ENCODE measurements at regions not wholly inside any gene's neighbourhood (a gene's known extent, or its start where the extent isn't known, plus 50 kb on each side); places are given as distances from the start of the nearest gene placed in this dataset.

DNA sequence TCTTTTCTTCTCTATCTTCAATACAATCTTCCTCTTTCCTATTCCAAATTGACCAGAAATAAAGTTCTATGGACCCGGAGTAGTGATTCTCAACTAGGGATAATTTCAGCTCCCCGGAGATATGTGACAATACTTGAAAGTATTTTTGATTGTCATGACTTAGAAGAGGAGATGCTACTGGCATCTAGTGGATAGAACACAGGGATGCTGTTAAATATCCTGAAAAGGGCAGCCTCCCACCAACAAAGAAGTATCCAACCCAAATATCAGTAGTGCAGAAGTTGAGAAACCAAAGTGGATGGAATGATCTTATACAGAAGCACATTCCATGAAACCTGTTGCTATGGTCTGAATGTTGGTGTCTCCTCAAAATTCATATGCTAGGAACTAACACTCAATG, 65.7 kb upstream of the NDST3 start:
- Histone ChIP-seq H3K9ac (replicated peaks; ENCODE audit: extremely low read depth, insufficient read depth, low read length) (no peak overlapping the region), H3K4me2 (ENCODE audit: insufficient read depth, low read length) (no peak overlapping the region), H2AFZ (ENCODE audit: low read depth, low read length) (no peak overlapping the region), H3K36me3 (ENCODE audit: control insufficient read depth in 2 of 2, extremely low read depth in 1 of 2, insufficient read depth in 2 of 2, low read length in 2 of 2) (no peaks in the 10 kb centered on the region), H3K9me1 (replicated peaks; ENCODE audit: control insufficient read depth, extremely low read depth, insufficient read depth, low read length) (no peaks in the 10 kb centered on the region), H4K20me1 (replicated peaks; ENCODE audit: control insufficient read depth, extremely low read depth, insufficient read depth, low read length) (no peaks in the 10 kb centered on the region), H3K9me3 (replicated peaks; ENCODE audit: control insufficient read depth, insufficient read depth, low read length) (no peaks in the 10 kb centered on the region), H3K79me2 (ENCODE audit: control insufficient read depth, insufficient read depth, low read length) (no peaks in the 10 kb centered on the region), H3K4me3 (replicated peaks in 1 of 3; ENCODE audit: insufficient read depth in 1 of 3, low read depth in 1 of 3, low read length in 3 of 3) (no peak overlapping the region), H3K27me3 (ENCODE audit: control insufficient read depth in 2 of 2, insufficient read depth in 2 of 2, low read length in 2 of 2) (no peaks in the 10 kb centered on the region), H3K27ac (ENCODE audit: insufficient read depth, low read depth, low read length) (no peak overlapping the region), H3K4me1 (ENCODE audit: control insufficient read depth, extremely low read depth, insufficient read depth, low read length) (no peaks in the 10 kb centered on the region)
- dilution Hi-C loops (cut with MboI; ENCODE audit: extremely low pct_ligation_motif_present, low sequenced_read_pairs): no loop called here
- no peak for TF ChIP-seq MYC (IDR thresholded peaks at IDR 0.05; ENCODE audit: low read depth, low read length)
- no peak for TF ChIP-seq FOS (IDR thresholded peaks at IDR 0.05; ENCODE audit: borderline replicate concordance, insufficient read depth, low read length)
- no peak for TF ChIP-seq JUN (IDR thresholded peaks at IDR 0.05; ENCODE audit: borderline replicate concordance, insufficient read depth, insufficient read length, low read depth)
- TF ChIP-seq, protein P1, sequence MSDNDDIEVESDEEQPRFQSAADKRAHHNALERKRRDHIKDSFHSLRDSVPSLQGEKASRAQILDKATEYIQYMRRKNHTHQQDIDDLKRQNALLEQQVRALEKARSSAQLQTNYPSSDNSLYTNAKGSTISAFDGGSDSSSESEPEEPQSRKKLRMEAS (IDR thresholded peaks at IDR 0.05; ENCODE audit: insufficient read depth, insufficient read length): no peak
- no peak for TF ChIP-seq POLR2A (IDR thresholded peaks at IDR 0.05; ENCODE audit: low read depth, low read length)
- TF ChIP-seq, protein P2, sequence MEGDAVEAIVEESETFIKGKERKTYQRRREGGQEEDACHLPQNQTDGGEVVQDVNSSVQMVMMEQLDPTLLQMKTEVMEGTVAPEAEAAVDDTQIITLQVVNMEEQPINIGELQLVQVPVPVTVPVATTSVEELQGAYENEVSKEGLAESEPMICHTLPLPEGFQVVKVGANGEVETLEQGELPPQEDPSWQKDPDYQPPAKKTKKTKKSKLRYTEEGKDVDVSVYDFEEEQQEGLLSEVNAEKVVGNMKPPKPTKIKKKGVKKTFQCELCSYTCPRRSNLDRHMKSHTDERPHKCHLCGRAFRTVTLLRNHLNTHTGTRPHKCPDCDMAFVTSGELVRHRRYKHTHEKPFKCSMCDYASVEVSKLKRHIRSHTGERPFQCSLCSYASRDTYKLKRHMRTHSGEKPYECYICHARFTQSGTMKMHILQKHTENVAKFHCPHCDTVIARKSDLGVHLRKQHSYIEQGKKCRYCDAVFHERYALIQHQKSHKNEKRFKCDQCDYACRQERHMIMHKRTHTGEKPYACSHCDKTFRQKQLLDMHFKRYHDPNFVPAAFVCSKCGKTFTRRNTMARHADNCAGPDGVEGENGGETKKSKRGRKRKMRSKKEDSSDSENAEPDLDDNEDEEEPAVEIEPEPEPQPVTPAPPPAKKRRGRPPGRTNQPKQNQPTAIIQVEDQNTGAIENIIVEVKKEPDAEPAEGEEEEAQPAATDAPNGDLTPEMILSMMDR (IDR thresholded peaks at IDR 0.05; ENCODE audit: extremely low read depth in 1 of 2, insufficient read depth in 1 of 2, low read depth in 1 of 2, low read length in 2 of 2): no peak
- no peak for TF ChIP-seq GATA2 (IDR thresholded peaks at IDR 0.05; ENCODE audit: insufficient read depth, insufficient read length, low read depth, low read length)
- no peak for TF ChIP-seq POLR2AphosphoS5 (IDR thresholded peaks at IDR 0.05; ENCODE audit: insufficient read depth, low read depth, low read length)
- TF ChIP-seq EZH2 (IDR thresholded peaks at IDR 0.05; ENCODE audit: borderline replicate concordance, low read depth, low read length, severe bottlenecking): no peak
- ChIA-PET CTCF (no interaction called here), POLR2A (no interaction called here)
- FAIRE-seq (no peak), DNase-seq (ENCODE audit: low read depth, low spot score) (no peak)
- no TSS peak for BruUV-seq (replicated peaks)
- intact Hi-C loops (cut with micrococcal nuclease): no loop called here
